HG02870 (cell line): ENCODE measurements at regions not wholly inside any gene's neighbourhood (a gene's known extent, or its start where the extent isn't known, plus 50 kb on each side); places are given as distances from the start of the nearest gene placed in this dataset.
"Not testable (repeated sequence)": the region's sequence is repeated elsewhere in the genome, so short reads cannot be mapped to it uniquely, and the experiment has no call there.

ENCODE experiments used
- ATAC-seq: cut with Tn5 transposase; IDR thresholded peaks from one replicate; pipeline ENCODE4 v1.9.1; 2021; ENCODE audit warnings: mild to moderate bottlenecking, moderate library complexity; ENCODE audit not compliant: unreplicated experiment

- ATAC-seq = no peak
These were observed 187.5 kb upstream of the CRIM1 start for GRCh38 chr2:36168115-36168514.

DNA sequence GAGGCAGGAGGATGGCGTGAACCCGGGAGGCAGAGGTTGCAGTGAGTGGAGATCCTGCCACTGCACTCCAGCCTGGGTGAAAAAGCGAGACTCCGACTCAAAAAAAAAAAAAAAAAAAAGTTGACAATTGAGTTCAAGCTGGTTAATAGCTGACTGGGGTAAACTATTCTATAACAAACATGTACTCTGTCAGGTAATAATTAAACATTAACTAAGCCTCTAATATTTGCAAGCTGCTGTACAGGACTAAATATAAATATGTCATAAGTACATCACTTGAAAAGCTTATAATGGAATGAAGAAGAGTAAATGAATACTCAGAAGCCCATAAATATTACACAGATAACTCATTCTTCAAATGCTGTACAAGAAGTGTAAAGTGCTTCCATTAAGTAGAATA lies 190.4 kb upstream of the CRIM1 start:
- ATAC-seq = no peak

GRCh38 chr2:36163520-36164254 lies 191.9 kb upstream of the CRIM1 start:
- ATAC-seq = no peak

GRCh38 chr2:36157093-36157492 lies 198.5 kb upstream of the CRIM1 start:
- ATAC-seq = not testable (repeated sequence)

GRCh38 chr2:36147670-36148390 lies 207.7 kb upstream of the CRIM1 start:
- peak; percentile 99 for ATAC-seq

GRCh38 chr2:36146765-36147164 lies 208.8 kb upstream of the CRIM1 start:
- no peak for ATAC-seq

GRCh38 chr2:36140391-36140790 lies 215.2 kb upstream of the CRIM1 start:
- ATAC-seq = no peak

DNA sequence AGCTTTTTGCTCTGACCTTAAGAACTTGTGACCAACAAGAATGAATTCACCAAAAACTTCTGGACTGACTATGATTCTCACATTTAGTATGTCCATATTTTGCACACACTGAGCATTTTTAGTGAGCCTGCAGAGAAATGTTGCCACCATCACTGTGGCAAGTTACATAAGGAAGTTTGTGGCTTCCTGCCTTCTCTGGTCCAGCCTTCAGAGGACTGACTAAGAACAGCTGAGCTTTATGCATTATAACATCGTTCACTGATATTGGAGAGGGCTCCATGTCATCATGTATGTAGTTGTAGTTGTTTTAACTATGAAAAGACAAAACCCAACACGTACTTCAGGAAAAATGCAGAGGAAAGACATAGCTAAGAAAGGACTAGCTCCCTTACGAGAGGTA lies 218.0 kb upstream of the CRIM1 start:
- ATAC-seq = no peak

DNA sequence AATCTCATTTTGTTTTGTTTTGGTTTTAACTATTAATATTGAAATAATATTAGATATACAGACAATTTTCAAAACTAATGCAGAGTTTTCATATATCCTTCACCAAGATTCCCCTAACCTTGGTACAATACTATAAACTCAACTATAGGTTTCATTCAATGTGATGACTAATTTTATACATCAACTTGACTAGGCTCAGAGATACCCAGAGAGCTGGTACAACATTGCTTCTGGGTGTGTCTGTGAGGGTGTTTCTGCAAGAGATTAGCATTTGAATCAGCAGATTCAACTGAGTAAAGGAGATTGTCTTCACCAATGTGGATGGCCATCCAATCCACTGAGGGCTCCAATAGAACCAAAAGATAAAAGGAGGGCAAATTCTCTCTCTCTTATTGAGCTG lies 221.3 kb upstream of the CRIM1 start:
- ATAC-seq = no peak

- ATAC-seq = no peak
These were observed 227.2 kb upstream of the CRIM1 start for GRCh38 chr2:36128359-36128758.

GRCh38 chr2:36125702-36126101 lies 229.9 kb upstream of the CRIM1 start:
- ATAC-seq = no peak

GRCh38 chr2:36123995-36124394 lies 231.6 kb upstream of the CRIM1 start:
- ATAC-seq = no peak

GRCh38 chr2:36097022-36097421 lies 258.6 kb upstream of the CRIM1 start:
- ATAC-seq = no peak

GRCh38 chr2:36091844-36092741 lies 263.5 kb upstream of the CRIM1 start:
- ATAC-seq = not testable (repeated sequence)

DNA sequence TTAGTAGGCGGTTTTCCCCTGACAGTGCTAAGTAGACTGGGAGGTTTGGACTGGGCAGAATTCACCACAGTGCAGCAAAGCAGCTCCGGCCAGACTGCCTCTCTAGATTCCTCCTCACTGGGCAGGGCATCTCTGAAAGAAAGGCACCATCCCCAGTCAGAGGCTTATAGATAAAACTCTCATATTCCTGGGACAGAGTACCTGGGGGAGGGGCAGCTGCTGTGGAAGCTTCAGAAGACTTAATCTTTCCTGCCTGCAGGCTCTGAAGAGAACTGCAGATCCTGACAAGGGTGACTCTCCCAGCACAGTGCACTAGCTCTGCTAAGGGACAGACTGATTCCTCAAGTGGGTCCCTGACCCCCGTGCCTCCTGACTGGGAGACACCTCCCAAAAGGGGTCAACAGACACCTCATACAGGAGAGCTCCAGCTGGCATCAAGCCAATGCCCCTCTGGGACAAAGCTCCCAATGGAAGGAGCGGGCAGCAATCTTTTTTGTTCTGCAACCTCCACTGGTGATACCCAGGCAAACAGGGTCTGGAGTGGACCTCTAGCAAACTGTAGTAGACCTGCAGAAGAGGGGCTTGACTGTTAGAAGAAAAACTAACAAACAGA lies 266.8 kb upstream of the CRIM1 start:
- no peak for ATAC-seq

- ATAC-seq = no peak
These were observed 268.2 kb upstream of the CRIM1 start for GRCh38 chr2:36087344-36087743.

- ATAC-seq = no peak
These were observed 275.8 kb upstream of the CRIM1 start for GRCh38 chr2:36079793-36080192.

DNA sequence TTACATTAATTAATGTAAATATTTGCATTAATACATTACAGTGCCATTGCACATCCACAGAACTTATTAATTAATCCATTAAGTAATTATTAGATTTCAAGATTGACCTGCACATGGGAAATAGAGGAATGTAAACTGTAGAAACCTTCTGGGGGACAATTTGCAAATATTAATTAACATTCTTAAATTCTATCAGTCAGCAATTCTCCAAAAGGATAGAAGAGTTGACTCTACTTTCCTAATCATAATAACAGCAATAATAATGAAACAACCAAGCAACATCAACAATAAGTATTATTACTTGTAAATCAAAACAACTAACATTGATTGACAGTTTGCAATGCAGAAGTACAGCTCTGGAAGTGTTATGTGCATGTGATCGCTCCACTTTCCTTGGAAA lies 281.6 kb upstream of the CRIM1 start:
- ATAC-seq = no peak

DNA sequence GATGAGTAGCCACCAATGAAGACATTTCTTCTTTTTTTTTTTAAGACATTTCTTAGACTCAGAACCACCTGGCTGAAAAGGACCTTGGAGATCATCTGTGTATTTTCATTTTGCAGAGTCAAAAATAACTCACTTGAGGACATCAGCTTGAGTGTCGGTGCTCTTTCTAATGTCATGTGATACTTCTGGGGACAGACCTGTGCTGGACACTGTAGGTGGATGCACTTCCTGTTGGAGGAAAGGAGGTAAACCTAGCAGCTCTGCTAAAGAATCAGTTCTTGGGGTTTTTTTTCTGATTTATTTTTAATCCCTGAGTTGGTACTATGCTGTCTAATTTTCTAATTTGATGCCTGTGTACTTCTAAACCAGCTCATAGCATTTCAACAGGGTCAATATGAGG lies 283.9 kb upstream of the CRIM1 start:
- no peak for ATAC-seq

DNA sequence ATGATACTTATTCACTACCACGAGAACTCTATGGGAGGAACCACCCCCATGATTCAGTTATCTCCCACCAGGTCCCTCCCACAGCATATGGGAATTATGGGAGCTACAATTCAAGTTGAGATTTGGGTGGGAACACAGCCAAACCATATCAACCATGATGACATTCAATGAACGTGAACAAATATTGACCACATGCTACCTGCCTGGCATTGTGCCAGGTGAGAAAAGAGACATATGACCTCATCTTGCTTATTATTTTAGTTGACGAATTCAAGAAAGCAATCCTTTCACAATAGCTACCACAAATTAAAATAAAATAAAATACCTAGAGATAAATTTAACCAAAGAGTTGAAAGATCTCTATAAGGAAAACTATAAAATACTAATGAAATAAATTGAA lies 286.5 kb upstream of the CRIM1 start:
- no peak for ATAC-seq

DNA sequence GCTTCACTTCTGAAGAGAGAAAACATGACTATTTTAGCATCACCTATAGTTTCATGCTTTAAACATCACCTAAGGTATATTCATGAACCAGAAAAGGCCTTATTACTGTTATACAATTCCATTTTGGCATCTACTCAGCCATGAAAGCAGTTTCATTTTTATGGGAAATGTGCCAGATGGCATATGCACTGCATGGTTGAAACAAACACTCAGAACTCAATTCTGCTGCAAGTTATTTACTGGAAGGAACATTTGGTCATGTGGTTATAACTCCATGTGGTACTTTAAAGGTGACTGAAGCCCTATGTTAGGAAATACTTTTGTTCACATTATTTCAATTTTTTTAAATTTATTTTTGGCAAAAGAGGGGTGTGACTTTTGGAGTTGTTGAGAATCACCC lies 287.5 kb upstream of the CRIM1 start:
- ATAC-seq = no peak
